ENCODE measurements at regions not wholly inside any gene's neighbourhood (a gene's known extent, or its start where the extent isn't known, plus 50 kb on each side); places are given as distances from the start of the nearest gene placed in this dataset.
A peak's percentile ranks its signal among the peaks of the same experiment; 100 is the strongest.

- H3K27me3 Mint-ChIP-seq (ENCODE audit: low read depth), result peaks cover 22% of the 10 kb centered on the region
Observed at GRCh38 chr15:66846031-66846430, 144.0 kb downstream of the SMAD6 start.

GRCh38 chr15:66846811-66847210, 144.8 kb downstream of the SMAD6 start:
- no peak overlapping the region for H3K4me3 Mint-ChIP-seq
- H3K36me3 Mint-ChIP-seq (ENCODE audit: low read depth), result no peaks in the 10 kb centered on the region
- H3K27ac Mint-ChIP-seq, result no peak overlapping the region
- no peaks in the 10 kb centered on the region for H3K9me3 Mint-ChIP-seq
- H3K4me1 Mint-ChIP-seq, result peaks cover 31% of the 10 kb centered on the region
- H3K27me3 Mint-ChIP-seq (ENCODE audit: low read depth), result peaks cover 18% of the 10 kb centered on the region
- TF ChIP-seq CTCF (IDR thresholded peaks at IDR 0.05; ENCODE audit: unreplicated experiment in 3 of 3), result no peak

More at GRCh38 chr15:66846031-66846430, 144.0 kb downstream of the SMAD6 start:
- Mint-ChIP-seq H3K4me3 (peak overlapping the region in 2 of 3 experiments; percentile 25 to 43), H3K36me3 (ENCODE audit: low read depth) (no peaks in the 10 kb centered on the region), H3K4me1 (peaks cover 31% of the 10 kb centered on the region), H3K9me3 (no peaks in the 10 kb centered on the region), H3K27ac (peak overlapping the region in 2 of 3 experiments; percentile 34 to 85)
- no peak for TF ChIP-seq CTCF (IDR thresholded peaks at IDR 0.05; ENCODE audit: unreplicated experiment in 3 of 3)

GRCh38 chr15:66847565-66847991, 145.5 kb downstream of the SMAD6 start:
- peaks cover 30% of the 10 kb centered on the region for H3K4me1 Mint-ChIP-seq
- H3K27ac Mint-ChIP-seq, result peak overlapping the region in 1 of 3 experiments; percentile 65
- no peak overlapping the region for H3K4me3 Mint-ChIP-seq
- TF ChIP-seq CTCF (IDR thresholded peaks at IDR 0.05; ENCODE audit: unreplicated experiment in 3 of 3), result no peak
- H3K9me3 Mint-ChIP-seq, result no peaks in the 10 kb centered on the region
- H3K27me3 Mint-ChIP-seq (ENCODE audit: low read depth), result peaks cover 15% of the 10 kb centered on the region
- no peaks in the 10 kb centered on the region for H3K36me3 Mint-ChIP-seq (ENCODE audit: low read depth)

- Mint-ChIP-seq H3K27ac (peak overlapping the region in 2 of 3 experiments; percentile 49 to 65), H3K4me1 (peaks cover 28% of the 10 kb centered on the region), H3K27me3 (ENCODE audit: low read depth) (peaks cover 15% of the 10 kb centered on the region), H3K9me3 (no peaks in the 10 kb centered on the region), H3K36me3 (ENCODE audit: low read depth) (no peaks in the 10 kb centered on the region), H3K4me3 (no peak overlapping the region)
- no peak for TF ChIP-seq CTCF (IDR thresholded peaks at IDR 0.05; ENCODE audit: unreplicated experiment in 3 of 3)
Observed at GRCh38 chr15:66848116-66848515, 146.1 kb downstream of the SMAD6 start.

- TF ChIP-seq CTCF (IDR thresholded peaks at IDR 0.05; ENCODE audit: unreplicated experiment in 3 of 3), result no peak
- Mint-ChIP-seq H3K36me3 (ENCODE audit: low read depth) (no peaks in the 10 kb centered on the region), H3K27ac (peak overlapping the region in 2 of 3 experiments; percentile 49 to 65), H3K4me3 (no peak overlapping the region), H3K4me1 (peaks cover 25% of the 10 kb centered on the region), H3K9me3 (no peaks in the 10 kb centered on the region), H3K27me3 (ENCODE audit: low read depth) (peaks cover 11% of the 10 kb centered on the region)
Observed at GRCh38 chr15:66848686-66849392, 146.8 kb downstream of the SMAD6 start.

- Mint-ChIP-seq H3K4me1 (peaks cover 25% of the 10 kb centered on the region), H3K9me3 (no peaks in the 10 kb centered on the region), H3K4me3 (peak overlapping the region in 1 of 3 experiments; percentile 34), H3K27me3 (ENCODE audit: low read depth) (peaks cover 14% of the 10 kb centered on the region), H3K27ac (peak overlapping the region in 2 of 3 experiments; percentile 66 to 89), H3K36me3 (ENCODE audit: low read depth) (no peaks in the 10 kb centered on the region)
- TF ChIP-seq CTCF (IDR thresholded peaks at IDR 0.05; ENCODE audit: unreplicated experiment in 3 of 3), result no peak
Observed at GRCh38 chr15:66849393-66849745, 147.3 kb downstream of the SMAD6 start.
